Activated T-helper 17 cell treated with anti-CD3 and anti-CD28 coated beads, Interleukin-2, amount 50 U/mL, for 72 hours (primary cell): ENCODE measurements at regions not wholly inside any gene's neighbourhood (a gene's known extent, or its start where the extent isn't known, plus 50 kb on each side); places are given as distances from the start of the nearest gene placed in this dataset.

Experiments
- ATAC-seq: fragments of 150-1000 bp; cut with Tn5 transposase; replicated peaks from 2 replicates; pipeline ENCODE4 v1.10.0; 2021; ENCODE audit warnings: mild to moderate bottlenecking, moderate library complexity
- H3K27ac Mint-ChIP-seq: one replicate; pipeline ENCODE4 v1.8.0; 2022; ENCODE audit warnings: mixed read lengths
- H3K27me3 Mint-ChIP-seq: one replicate; pipeline ENCODE4 v1.8.0; 2022; ENCODE audit warnings: mixed read lengths
- H3K36me3 Mint-ChIP-seq: one replicate; pipeline ENCODE4 v1.8.0; 2022; ENCODE audit warnings: low read depth, mild to moderate bottlenecking, mixed read lengths
- H3K4me1 Mint-ChIP-seq: one replicate; pipeline ENCODE4 v1.8.0; 2022; ENCODE audit warnings: mixed read lengths
- H3K4me3 Mint-ChIP-seq: one replicate; pipeline ENCODE4 v1.8.0; 2022; ENCODE audit warnings: mild to moderate bottlenecking, mixed read lengths
- H3K9me3 Mint-ChIP-seq: one replicate; pipeline ENCODE4 v1.8.0; 2022; ENCODE audit warnings: mixed read lengths

GRCh38 chr11:32015427-32015826, 75.4 kb upstream of the RCN1 start:
- no peaks in the 10 kb centered on the region for H3K4me1 Mint-ChIP-seq
- H3K9me3 Mint-ChIP-seq, result no peaks in the 10 kb centered on the region
- peaks cover 28% of the 10 kb centered on the region for H3K27me3 Mint-ChIP-seq
- H3K4me3 Mint-ChIP-seq, result no peak overlapping the region
- H3K27ac Mint-ChIP-seq, result no peak overlapping the region
- no peaks in the 10 kb centered on the region for H3K36me3 Mint-ChIP-seq
- no peak for ATAC-seq

- no peaks in the 10 kb centered on the region for H3K4me1 Mint-ChIP-seq
- ATAC-seq, result no peak
- H3K27ac Mint-ChIP-seq, result no peak overlapping the region
- no peak overlapping the region for H3K4me3 Mint-ChIP-seq
- H3K9me3 Mint-ChIP-seq, result no peaks in the 10 kb centered on the region
- H3K27me3 Mint-ChIP-seq, result peaks cover 39% of the 10 kb centered on the region
- no peaks in the 10 kb centered on the region for H3K36me3 Mint-ChIP-seq
Measured at GRCh38 chr11:32013603-32014002, 77.3 kb upstream of the RCN1 start.

DNA sequence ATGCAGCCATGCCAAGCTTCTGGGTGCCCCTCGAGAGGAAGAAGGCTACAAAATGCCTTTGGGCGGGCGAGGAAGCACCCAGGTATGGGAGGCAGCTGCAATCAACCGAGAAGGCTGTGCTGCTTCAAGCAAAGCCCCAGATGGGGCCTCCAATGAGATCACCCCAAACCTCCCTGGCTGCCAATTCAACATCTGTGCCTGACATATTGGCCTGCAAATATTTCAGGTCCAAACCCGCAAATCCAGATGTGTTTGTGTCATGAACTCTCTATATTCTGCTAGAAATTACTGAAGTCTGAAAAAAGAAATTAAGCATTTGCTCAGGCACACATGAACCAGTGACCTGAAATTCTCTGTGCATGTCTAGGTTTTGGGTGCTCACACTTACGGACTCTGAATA, 78.8 kb upstream of the RCN1 start:
- no peak overlapping the region for H3K27ac Mint-ChIP-seq
- no peaks in the 10 kb centered on the region for H3K36me3 Mint-ChIP-seq
- peaks cover 38% of the 10 kb centered on the region for H3K27me3 Mint-ChIP-seq
- no peak for ATAC-seq
- no peaks in the 10 kb centered on the region for H3K9me3 Mint-ChIP-seq
- H3K4me1 Mint-ChIP-seq, result no peaks in the 10 kb centered on the region
- no peak overlapping the region for H3K4me3 Mint-ChIP-seq

- Mint-ChIP-seq H3K4me1 (no peaks in the 10 kb centered on the region), H3K4me3 (no peak overlapping the region), H3K36me3 (no peaks in the 10 kb centered on the region), H3K9me3 (no peaks in the 10 kb centered on the region), H3K27me3 (peaks cover 40% of the 10 kb centered on the region), H3K27ac (no peak overlapping the region)
- no peak for ATAC-seq
Measured at GRCh38 chr11:32008880-32009551, 81.9 kb upstream of the RCN1 start.

DNA sequence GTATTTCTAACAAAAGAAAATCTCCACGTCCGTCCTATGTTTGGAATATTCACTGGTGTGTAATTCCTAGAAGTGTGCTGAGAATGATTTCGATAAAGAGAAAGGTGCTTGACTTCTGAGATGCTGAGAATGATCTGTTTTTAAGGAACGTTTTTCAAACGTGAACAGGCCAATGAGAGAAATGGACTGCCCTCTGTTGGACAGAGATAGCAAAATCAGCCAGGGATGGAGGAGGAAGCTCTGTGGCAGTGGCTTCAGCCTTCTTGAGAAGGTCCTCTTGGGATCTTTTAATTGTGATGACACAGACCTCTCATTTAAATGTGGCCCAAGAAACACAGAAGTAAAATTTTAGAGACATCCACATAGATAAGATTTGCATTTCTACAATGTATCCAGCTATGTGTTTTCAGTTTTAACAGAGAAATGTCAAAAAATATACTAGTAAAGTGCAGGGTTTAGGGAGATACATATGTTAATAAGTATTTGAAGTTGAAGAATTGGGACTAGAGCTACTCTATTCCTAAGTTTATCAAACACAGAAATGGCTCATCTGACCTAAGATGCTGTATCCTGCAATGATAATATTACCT, 84.0 kb upstream of the RCN1 start:
- H3K4me1 Mint-ChIP-seq, result no peaks in the 10 kb centered on the region
- peaks cover 33% of the 10 kb centered on the region for H3K27me3 Mint-ChIP-seq
- H3K9me3 Mint-ChIP-seq, result no peaks in the 10 kb centered on the region
- no peak overlapping the region for H3K27ac Mint-ChIP-seq
- ATAC-seq, result peak; percentile 31
- H3K36me3 Mint-ChIP-seq, result no peaks in the 10 kb centered on the region
- no peak overlapping the region for H3K4me3 Mint-ChIP-seq

DNA sequence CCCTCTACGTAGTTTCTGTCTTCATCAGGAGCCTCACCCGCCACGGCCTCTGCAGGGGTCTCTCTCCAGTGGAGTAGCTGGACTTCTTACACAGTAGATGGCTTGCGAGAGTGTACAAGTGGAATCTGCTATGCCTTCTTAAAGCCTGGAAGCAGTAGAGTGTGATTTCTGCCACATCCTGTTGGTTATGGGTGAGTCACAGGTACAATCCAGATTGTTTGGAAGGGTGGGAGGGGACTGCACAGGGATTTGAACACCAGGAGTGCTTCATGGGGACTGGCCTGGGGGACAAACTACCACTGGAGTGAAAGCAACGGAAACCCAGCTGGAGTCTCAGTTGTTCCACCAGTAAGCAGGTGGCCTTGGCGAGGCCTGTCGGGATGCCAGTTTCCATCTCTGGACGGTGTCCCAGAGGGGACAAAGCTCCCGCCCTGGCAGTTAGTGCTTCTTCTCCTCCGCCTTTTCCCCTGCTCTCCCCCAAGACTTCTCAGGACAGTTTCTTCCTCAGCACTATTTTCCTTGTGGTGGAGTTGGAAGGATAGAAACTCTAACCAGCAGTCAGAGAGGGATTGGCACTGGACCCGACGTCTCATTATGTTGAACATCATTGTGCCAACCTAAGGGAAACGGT, 85.0 kb upstream of the RCN1 start:
- Mint-ChIP-seq H3K36me3 (no peaks in the 10 kb centered on the region), H3K4me3 (no peak overlapping the region), H3K4me1 (no peaks in the 10 kb centered on the region), H3K9me3 (no peaks in the 10 kb centered on the region), H3K27me3 (peaks cover 31% of the 10 kb centered on the region), H3K27ac (no peak overlapping the region)
- no peak for ATAC-seq

GRCh38 chr11:32003335-32003734, 87.5 kb upstream of the RCN1 start:
- Mint-ChIP-seq H3K27ac (no peak overlapping the region), H3K36me3 (no peaks in the 10 kb centered on the region), H3K9me3 (no peaks in the 10 kb centered on the region), H3K27me3 (peaks cover 12% of the 10 kb centered on the region), H3K4me1 (no peaks in the 10 kb centered on the region), H3K4me3 (no peak overlapping the region)
- ATAC-seq, result no peak

DNA sequence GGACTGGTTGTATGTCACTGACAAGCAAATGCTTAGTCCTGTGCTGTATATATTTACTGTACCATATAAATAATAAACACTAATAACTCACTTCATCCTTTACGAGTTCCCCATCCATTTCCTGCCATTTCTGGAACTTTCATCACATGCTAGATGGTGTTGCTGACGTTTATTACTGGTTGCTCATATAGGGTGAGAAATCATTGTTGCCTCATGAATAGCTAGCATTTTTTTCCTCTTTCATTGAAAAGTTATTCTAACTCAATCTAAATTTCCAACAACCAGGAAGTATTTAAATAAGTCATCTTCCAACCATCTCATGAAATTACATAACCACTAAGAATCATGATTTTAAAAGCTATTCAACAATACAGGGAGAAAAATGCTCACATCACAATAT, 88.6 kb upstream of the RCN1 start:
- Mint-ChIP-seq H3K27me3 (peaks cover 16% of the 10 kb centered on the region), H3K9me3 (no peaks in the 10 kb centered on the region), H3K4me1 (no peaks in the 10 kb centered on the region), H3K27ac (no peak overlapping the region), H3K4me3 (no peak overlapping the region), H3K36me3 (no peaks in the 10 kb centered on the region)
- no peak for ATAC-seq

DNA sequence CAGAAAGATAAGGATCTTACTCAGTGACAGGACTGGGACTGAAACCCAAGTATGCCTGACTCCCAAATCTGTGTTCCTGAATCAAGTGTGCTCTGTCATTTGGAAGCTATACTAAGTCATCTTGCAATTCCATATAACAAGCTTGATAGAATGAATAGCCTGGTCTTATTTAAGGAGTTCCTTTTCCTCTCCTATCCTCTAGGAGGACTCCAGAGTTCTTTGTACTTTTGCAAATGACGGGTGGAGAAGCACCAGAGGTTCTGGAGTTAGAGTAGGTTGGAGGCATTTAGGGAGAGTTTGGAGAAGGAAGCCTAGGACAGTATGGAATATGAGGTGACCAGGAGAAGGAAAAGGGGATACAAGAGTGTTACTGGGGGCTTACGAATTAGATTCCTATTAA, 92.9 kb upstream of the RCN1 start:
- Mint-ChIP-seq H3K27ac (no peak overlapping the region), H3K9me3 (no peaks in the 10 kb centered on the region)
- ATAC-seq, result no peak

GRCh38 chr11:31996159-31996881, 94.6 kb upstream of the RCN1 start:
- H3K4me3 Mint-ChIP-seq, result peak overlapping the region; percentile 75
- H3K9me3 Mint-ChIP-seq, result no peaks in the 10 kb centered on the region
- peaks cover 7% of the 10 kb centered on the region for H3K27me3 Mint-ChIP-seq
- peak overlapping the region; percentile 64 for H3K27ac Mint-ChIP-seq
- no peak for ATAC-seq
- H3K36me3 Mint-ChIP-seq, result no peaks in the 10 kb centered on the region
- peaks cover 14% of the 10 kb centered on the region for H3K4me1 Mint-ChIP-seq

More for the DNA sequence above, 92.9 kb upstream of the RCN1 start:
- Mint-ChIP-seq H3K4me3 (no peak overlapping the region), H3K36me3 (no peaks in the 10 kb centered on the region), H3K27me3 (peaks cover 11% of the 10 kb centered on the region), H3K4me1 (peaks cover 14% of the 10 kb centered on the region)

DNA sequence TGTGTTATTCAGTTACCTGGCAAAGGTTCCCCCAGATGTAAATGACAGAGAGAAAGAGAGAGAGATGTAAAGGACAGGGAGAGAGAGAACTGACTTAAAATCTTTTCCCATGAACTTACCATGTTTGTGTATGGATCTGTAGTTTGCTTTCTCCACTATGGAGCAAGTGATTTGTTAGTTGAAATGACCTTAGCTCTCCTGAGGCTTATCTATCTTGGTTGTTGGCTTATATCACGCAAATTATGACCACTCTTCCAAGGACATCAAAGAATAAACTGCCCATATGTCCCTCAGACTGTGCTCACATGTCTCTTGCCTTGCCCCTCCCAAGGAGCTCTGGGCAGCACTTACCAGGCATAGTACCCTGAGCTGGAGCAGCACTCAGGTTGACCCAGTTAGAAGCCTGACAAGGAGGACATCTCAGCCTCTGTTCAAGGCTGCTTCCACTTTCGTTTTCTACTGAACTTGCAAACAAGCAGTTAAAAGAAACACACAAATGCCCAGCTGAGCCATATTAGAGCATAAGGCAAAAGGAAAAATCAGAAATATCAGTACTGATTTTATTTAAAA, 95.3 kb upstream of the RCN1 start:
- H3K4me1 Mint-ChIP-seq, result peaks cover 14% of the 10 kb centered on the region
- H3K9me3 Mint-ChIP-seq, result no peaks in the 10 kb centered on the region
- H3K27ac Mint-ChIP-seq, result peak overlapping the region; percentile 64
- no peaks in the 10 kb centered on the region for H3K36me3 Mint-ChIP-seq
- H3K4me3 Mint-ChIP-seq, result peak overlapping the region; percentile 75
- ATAC-seq, result peak; percentile 48
- H3K27me3 Mint-ChIP-seq, result peaks cover 5% of the 10 kb centered on the region

DNA sequence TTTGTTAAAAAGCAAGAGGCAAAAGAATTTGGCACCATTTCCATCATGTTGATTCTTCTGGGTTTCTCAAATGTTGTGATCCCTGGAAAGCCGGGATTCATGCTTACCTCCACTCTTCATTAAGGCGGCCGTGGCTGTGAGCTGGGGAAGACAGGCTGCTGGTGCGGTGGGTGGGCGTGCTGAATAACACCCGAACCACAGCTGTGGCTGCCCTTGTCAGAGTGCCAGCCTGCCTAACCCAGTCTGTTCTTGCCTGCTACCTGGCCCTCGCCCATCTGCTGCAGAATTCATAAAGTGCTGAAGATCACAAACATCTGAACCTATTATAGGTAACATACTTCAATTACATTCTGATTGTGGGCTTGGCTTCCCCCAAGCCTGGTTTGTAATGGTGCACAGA, 95.8 kb upstream of the RCN1 start:
- no peaks in the 10 kb centered on the region for H3K9me3 Mint-ChIP-seq
- peak overlapping the region; percentile 75 for H3K4me3 Mint-ChIP-seq
- peak overlapping the region; percentile 64 for H3K27ac Mint-ChIP-seq
- H3K27me3 Mint-ChIP-seq, result peaks cover 10% of the 10 kb centered on the region
- no peak for ATAC-seq
- peaks cover 14% of the 10 kb centered on the region for H3K4me1 Mint-ChIP-seq
- H3K36me3 Mint-ChIP-seq, result no peaks in the 10 kb centered on the region

DNA sequence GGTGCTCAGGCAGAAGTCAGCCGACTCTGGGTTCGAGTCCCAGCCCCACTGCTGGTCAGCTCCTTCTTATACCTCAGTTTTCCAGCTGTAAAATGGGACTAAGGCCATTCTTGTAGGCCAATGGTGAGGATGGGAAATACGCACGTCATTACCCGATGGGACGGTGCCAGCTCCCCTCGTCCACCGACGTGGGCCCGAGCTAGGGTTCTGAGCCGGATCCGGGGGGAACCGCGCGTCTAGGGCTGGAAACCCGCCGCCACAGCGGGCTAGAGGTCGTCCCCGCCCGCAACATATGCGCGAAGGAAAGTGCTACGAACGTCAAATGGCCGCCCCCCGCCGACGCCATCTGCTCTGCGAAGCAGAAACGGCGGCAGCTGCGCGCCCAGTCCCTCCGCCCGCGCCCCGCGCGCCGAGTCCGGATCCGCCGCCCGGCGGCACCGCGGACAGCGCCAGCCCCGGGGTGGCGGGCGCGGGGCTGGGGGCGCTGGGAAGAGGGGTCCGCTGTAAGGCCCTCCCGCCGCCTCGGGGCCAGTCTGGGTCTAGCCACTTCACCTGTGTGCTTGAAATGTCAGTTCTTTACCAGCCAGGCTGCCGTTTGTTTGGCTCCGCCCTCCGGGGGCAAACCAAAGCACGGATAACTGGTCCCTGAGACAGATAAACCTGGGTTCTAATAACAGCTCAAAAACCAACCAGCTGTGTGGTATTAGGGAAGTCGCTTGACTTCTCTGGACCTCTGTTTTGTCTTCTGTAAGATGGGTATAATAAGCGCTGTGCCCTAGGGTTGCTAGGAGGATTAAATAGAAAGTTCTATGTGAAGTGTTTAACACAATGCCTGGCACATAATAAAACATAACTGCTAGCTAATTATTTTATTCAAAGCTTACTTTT, 103.5 kb upstream of the RCN1 start:
- ATAC-seq, result no peak
- H3K9me3 Mint-ChIP-seq, result no peaks in the 10 kb centered on the region
- H3K27ac Mint-ChIP-seq, result no peak overlapping the region
- H3K27me3 Mint-ChIP-seq, result peaks cover 37% of the 10 kb centered on the region
- H3K4me3 Mint-ChIP-seq, result no peak overlapping the region
- no peaks in the 10 kb centered on the region for H3K4me1 Mint-ChIP-seq
- H3K36me3 Mint-ChIP-seq, result no peaks in the 10 kb centered on the region
